SK-N-MC (cell line): ENCODE measurements at regions not wholly inside any gene's neighbourhood (a gene's known extent, or its start where the extent isn't known, plus 50 kb on each side); places are given as distances from the start of the nearest gene placed in this dataset.

Experiments
- EZH2 ChIP-seq: fragments of 200-600 bp; sonication (generic); IDR thresholded peaks from one replicate; pipeline ENCODE4 v1.6.1; 2017; ENCODE audit warnings: antibody characterized with exemption
- FOXP2 ChIP-seq: optimal IDR thresholded peaks from 2 replicates; pipeline ENCODE3; 2011; ENCODE audit warnings: mild to moderate bottlenecking, moderate library complexity; ENCODE audit not compliant: insufficient read depth; ENCODE audit errors: extremely low read length, control extremely low read depth
- POLR2AphosphoS5 ChIP-seq: IDR thresholded peaks from 2 replicates; pipeline ENCODE4 v1.6.1; 2012; ENCODE audit warnings: mild to moderate bottlenecking, low read depth, low read length, borderline replicate concordance

- TF ChIP-seq POLR2AphosphoS5: no peak
- TF ChIP-seq EZH2: no peak
- TF ChIP-seq FOXP2: no peak
Observed at GRCh38 chr2:189379287-189379630, 62.0 kb upstream of the WDR75 start.
